ENCODE measurements at regions not wholly inside any gene's neighbourhood (a gene's known extent, or its start where the extent isn't known, plus 50 kb on each side); places are given as distances from the start of the nearest gene placed in this dataset.

GRCh38 chr16:87057951-87058560 lies 259.1 kb downstream of the C16orf95 start:
- peaks cover 0 to 5% (median 0%) of the 10 kb centered on the region in 3 donors for H3K4me1 ChIP-seq (ENCODE audit: control insufficient read depth in 2 of 3, insufficient read depth in 2 of 3, low read depth in 1 of 3, low read length in 3 of 3)
- no peak for FAIRE-seq
- TF ChIP-seq CTCF (IDR thresholded peaks at IDR 0.05; ENCODE audit: borderline replicate concordance, extremely low read depth, insufficient read depth): no peak
- H3K9me3 ChIP-seq (ENCODE audit: control insufficient read depth in 2 of 3, insufficient read depth in 1 of 3, low read length in 3 of 3): peaks cover 0 to 4% (median 0%) of the 10 kb centered on the region in 3 donors
- no peak overlapping the region for H3K4me3 ChIP-seq (ENCODE audit: low read length in 3 of 3)
- H3K27ac ChIP-seq (ENCODE audit: low read depth in 2 of 2, low read length in 2 of 2): no peak overlapping the region
- no peaks in the 10 kb centered on the region for H3K27me3 ChIP-seq (ENCODE audit: control insufficient read depth, insufficient read depth, low read length)
- no peaks in the 10 kb centered on the region for H3K36me3 ChIP-seq (ENCODE audit: control insufficient read depth in 2 of 3, insufficient read depth in 3 of 3, low read length in 3 of 3)
- H3K9ac ChIP-seq (ENCODE audit: low read length in 3 of 3): no peak overlapping the region
- intact Hi-C loops (cut with DNase I): no loop called here
- DNase-seq: no peak

- no peak for FAIRE-seq
These were observed 258.4 kb downstream of the C16orf95 start for GRCh38 chr16:87058728-87059250.

GRCh38 chr16:87060034-87060986 lies 256.9 kb downstream of the C16orf95 start:
- Histone ChIP-seq H3K9me3 (ENCODE audit: control insufficient read depth in 2 of 3, insufficient read depth in 1 of 3, low read length in 3 of 3) (no peaks in the 10 kb centered on the region), H3K4me1 (ENCODE audit: control insufficient read depth in 2 of 3, insufficient read depth in 2 of 3, low read depth in 1 of 3, low read length in 3 of 3) (peaks cover 0 to 5% (median under 1%) of the 10 kb centered on the region in 3 donors), H3K9ac (ENCODE audit: low read length in 3 of 3) (peak overlapping the region in 1 of 3 donors; percentile 16), H3K36me3 (ENCODE audit: control insufficient read depth in 2 of 3, insufficient read depth in 3 of 3, low read length in 3 of 3) (no peaks in the 10 kb centered on the region), H3K4me3 (ENCODE audit: low read length in 3 of 3) (peak overlapping the region; percentile 4 to 34 (median 23)), H3K27me3 (ENCODE audit: control insufficient read depth, insufficient read depth, low read length) (no peaks in the 10 kb centered on the region), H3K27ac (ENCODE audit: low read depth in 2 of 2, low read length in 2 of 2) (peak overlapping the region in 1 of 2 donors; percentile 28)
- FAIRE-seq (no peak), DNase-seq (peak in 4 of 5 donors; percentile 77 to 93 (median 82))
- intact Hi-C loops (cut with DNase I): loop anchor here (5.0 kb wide), 1 partner anchor 493 kb away; the partner anchor contains the start of gene FOXC2
- TF ChIP-seq CTCF (IDR thresholded peaks at IDR 0.05; ENCODE audit: borderline replicate concordance, extremely low read depth, insufficient read depth): no peak

More at GRCh38 chr16:87058728-87059250, 258.4 kb downstream of the C16orf95 start:
- Histone ChIP-seq H3K9ac (ENCODE audit: low read length in 3 of 3) (no peak overlapping the region), H3K36me3 (ENCODE audit: control insufficient read depth in 2 of 3, insufficient read depth in 3 of 3, low read length in 3 of 3) (no peaks in the 10 kb centered on the region), H3K9me3 (ENCODE audit: control insufficient read depth in 2 of 3, insufficient read depth in 1 of 3, low read length in 3 of 3) (peaks cover 0 to 4% (median 0%) of the 10 kb centered on the region in 3 donors), H3K27me3 (ENCODE audit: control insufficient read depth, insufficient read depth, low read length) (no peaks in the 10 kb centered on the region), H3K4me3 (ENCODE audit: low read length in 3 of 3) (no peak overlapping the region), H3K27ac (ENCODE audit: low read depth in 2 of 2, low read length in 2 of 2) (no peak overlapping the region), H3K4me1 (ENCODE audit: control insufficient read depth in 2 of 3, insufficient read depth in 2 of 3, low read depth in 1 of 3, low read length in 3 of 3) (peaks cover 0 to 5% (median 0%) of the 10 kb centered on the region in 3 donors)
- intact Hi-C loops (cut with DNase I): no loop called here
- no peak for TF ChIP-seq CTCF (IDR thresholded peaks at IDR 0.05; ENCODE audit: borderline replicate concordance, extremely low read depth, insufficient read depth)
- DNase-seq: no peak

Data from kidney (tissue), 13 donors.